ENCODE measurements at regions not wholly inside any gene's neighbourhood (a gene's known extent, or its start where the extent isn't known, plus 50 kb on each side); places are given as distances from the start of the nearest gene placed in this dataset.

GRCh38 chr10:84837877-84838276 lies 509.5 kb downstream of the CCSER2 start:
- DNase-seq (ENCODE audit: extremely low spot score), result no peak
- POLR2A ChIA-PET, result no interaction called here
- TF ChIP-seq LEF1 (IDR thresholded peaks at IDR 0.05; ENCODE audit: borderline replicate concordance) (no peak), TARDBP (IDR thresholded peaks at IDR 0.05) (no peak), SUZ12 (IDR thresholded peaks at IDR 0.05) (no peak), FOXM1 (IDR thresholded peaks at IDR 0.05; ENCODE audit: borderline replicate concordance) (no peak), ZNF384 (IDR thresholded peaks at IDR 0.05) (no peak), FOXK2 (IDR thresholded peaks at IDR 0.05) (no peak), BHLHE40 (IDR thresholded peaks at IDR 0.05; ENCODE audit: borderline replicate concordance) (no peak), ELF4 (IDR thresholded peaks at IDR 0.05) (no peak), SP1 (IDR thresholded peaks at IDR 0.05) (no peak), ARNT (IDR thresholded peaks at IDR 0.05) (no peak)
- CTCF ChIA-PET, result no interaction called here

GRCh38 chr10:84838851-84839250 lies 510.5 kb downstream of the CCSER2 start:
- TF ChIP-seq PKNOX1 (IDR thresholded peaks at IDR 0.05) (no peak), CTBP1 (IDR thresholded peaks at IDR 0.05; ENCODE audit: borderline replicate concordance) (no peak), FOXM1 (IDR thresholded peaks at IDR 0.05; ENCODE audit: borderline replicate concordance) (no peak), ZNF384 (IDR thresholded peaks at IDR 0.05) (no peak), ELF4 (IDR thresholded peaks at IDR 0.05) (no peak), FOXK2 (IDR thresholded peaks at IDR 0.05) (no peak), BHLHE40 (IDR thresholded peaks at IDR 0.05; ENCODE audit: borderline replicate concordance) (no peak), NFRKB (IDR thresholded peaks at IDR 0.05) (no peak), TARDBP (IDR thresholded peaks at IDR 0.05) (no peak)
- ChIA-PET CTCF (no interaction called here), POLR2A (no interaction called here)
- no peak for DNase-seq (ENCODE audit: extremely low spot score)

- TF ChIP-seq SP1 (IDR thresholded peaks at IDR 0.05) (no peak), BHLHE40 (IDR thresholded peaks at IDR 0.05; ENCODE audit: borderline replicate concordance) (no peak), ZNF384 (IDR thresholded peaks at IDR 0.05) (no peak), FOXM1 (IDR thresholded peaks at IDR 0.05; ENCODE audit: borderline replicate concordance) (no peak), FOXK2 (IDR thresholded peaks at IDR 0.05) (no peak), ELF4 (IDR thresholded peaks at IDR 0.05) (no peak), LEF1 (IDR thresholded peaks at IDR 0.05; ENCODE audit: borderline replicate concordance) (no peak), TARDBP (IDR thresholded peaks at IDR 0.05) (no peak), PKNOX1 (IDR thresholded peaks at IDR 0.05) (no peak), FOXA1 (IDR thresholded peaks at IDR 0.05) (no peak), SUZ12 (IDR thresholded peaks at IDR 0.05) (no peak)
- POLR2A ChIA-PET, result no interaction called here
Observed at GRCh38 chr10:84842593-84842992, 514.2 kb downstream of the CCSER2 start.

GRCh38 chr10:84844461-84844860 lies 516.1 kb downstream of the CCSER2 start:
- TF ChIP-seq BHLHE40 (IDR thresholded peaks at IDR 0.05; ENCODE audit: borderline replicate concordance) (no peak), CTBP1 (IDR thresholded peaks at IDR 0.05; ENCODE audit: borderline replicate concordance) (no peak)
- ChIA-PET POLR2A (no interaction called here), CTCF (no interaction called here)
- DNase-seq (ENCODE audit: extremely low spot score), result no peak

More at GRCh38 chr10:84842593-84842992, 514.2 kb downstream of the CCSER2 start:
- CTCF ChIA-PET, result no interaction called here
- no peak for DNase-seq (ENCODE audit: extremely low spot score)

GRCh38 chr10:84845628-84846261 lies 517.4 kb downstream of the CCSER2 start:
- ChIA-PET POLR2A (no interaction called here), CTCF (interaction anchor here (0.7 kb wide), 1 partner anchor 1404 kb away, joined by 3 read pairs; no protein-coding TSS in a partner anchor)
- DNase-seq (ENCODE audit: extremely low spot score), result no peak
- no peak for TF ChIP-seq LEF1 (IDR thresholded peaks at IDR 0.05; ENCODE audit: borderline replicate concordance)
- TF ChIP-seq ELF4 (IDR thresholded peaks at IDR 0.05), result no peak
- no peak for TF ChIP-seq CTBP1 (IDR thresholded peaks at IDR 0.05; ENCODE audit: borderline replicate concordance)
- TF ChIP-seq NFRKB (IDR thresholded peaks at IDR 0.05), result no peak
- TF ChIP-seq FOXK2 (IDR thresholded peaks at IDR 0.05), result no peak
- TF ChIP-seq ZNF384 (IDR thresholded peaks at IDR 0.05), result no peak
- TF ChIP-seq FOXM1 (IDR thresholded peaks at IDR 0.05; ENCODE audit: borderline replicate concordance), result no peak
- no peak for TF ChIP-seq L3MBTL2 (conservative IDR thresholded peaks at IDR 0.05)

- no peak for TF ChIP-seq TARDBP (IDR thresholded peaks at IDR 0.05)
- no peak for DNase-seq (ENCODE audit: extremely low spot score)
- ChIA-PET CTCF (interaction anchor here (0.7 kb wide), 1 partner anchor 61 kb away, joined by 3 read pairs; no protein-coding TSS in a partner anchor), POLR2A (no interaction called here)
Observed at GRCh38 chr10:84846658-84847316, 518.4 kb downstream of the CCSER2 start.

- CTCF ChIA-PET, result interaction anchor here (0.7 kb wide), 1 partner anchor 551 kb away, joined by 3 read pairs; no protein-coding TSS in a partner anchor
Observed at GRCh38 chr10:84848967-84849366, 520.6 kb downstream of the CCSER2 start.

GRCh38 chr10:84850826-84851225 lies 522.4 kb downstream of the CCSER2 start:
- ChIA-PET POLR2A (no interaction called here), CTCF (no interaction called here)
- DNase-seq (ENCODE audit: extremely low spot score), result no peak
- TF ChIP-seq PKNOX1 (IDR thresholded peaks at IDR 0.05), result no peak
- TF ChIP-seq ZNF384 (IDR thresholded peaks at IDR 0.05), result no peak
- no peak for TF ChIP-seq L3MBTL2 (conservative IDR thresholded peaks at IDR 0.05)

More at GRCh38 chr10:84848967-84849366, 520.6 kb downstream of the CCSER2 start:
- TF ChIP-seq BHLHE40 (IDR thresholded peaks at IDR 0.05; ENCODE audit: borderline replicate concordance), result no peak
- DNase-seq (ENCODE audit: extremely low spot score), result no peak
- POLR2A ChIA-PET, result no interaction called here

Measured in HEK293T (cell line).